H1 (cell line): ENCODE measurements at regions not wholly inside any gene's neighbourhood (a gene's known extent, or its start where the extent isn't known, plus 50 kb on each side); places are given as distances from the start of the nearest gene placed in this dataset.

Experiments used
- CTCF ChIA-PET: fragments of 300-600 bp; sonication (Branson Sonifier 250); formaldehyde crosslinking; loops from one replicate; lab custom pipeline; 2021; ENCODE audit not compliant: partially characterized antibody; lab: Charles Lee
- POLR2A ChIA-PET: fragments of 300-600 bp; sonication (Branson Sonifier 250); formaldehyde crosslinking; loops from one replicate; lab custom pipeline; 2021; ENCODE audit warnings: inconsistent platforms; ENCODE audit not compliant: partially characterized antibody; lab: Charles Lee
- DNase-seq, 2 experiments: peaks; one replicate each; pipeline versions ENCODE4 v3.0.0 to v3.0.0-alpha.2; 2010 to 2022; ENCODE audit warnings: low spot score in 2 of 2, low read depth in 1 of 2, mixed read lengths in 1 of 2
- FAIRE-seq: peaks from 2 replicates; lab custom pipeline; 2011; peaks lifted over from hg19 to GRCh38; lab: Jason Lieb, UNC
- H2AFZ ChIP-seq: 2 replicates; pipeline ENCODE4 v1.8.1; 2012; ENCODE audit warnings: low read length, inconsistent platforms
- H2AK5ac ChIP-seq: 2 replicates; pipeline ENCODE4 v1.6.1; 2013; ENCODE audit warnings: low read depth, low read length
- H2BK120ac ChIP-seq: replicated peaks from 2 replicates; pipeline ENCODE3; 2013; ENCODE audit warnings: low read depth, low read length, inconsistent platforms
- H2BK12ac ChIP-seq: 2 replicates; pipeline ENCODE4 v1.6.1; 2013; ENCODE audit warnings: low read depth, low read length
- H2BK15ac ChIP-seq: 2 replicates; pipeline ENCODE4 v1.6.1; 2013; ENCODE audit warnings: low read length
- H2BK20ac ChIP-seq: 2 replicates; pipeline ENCODE4 v1.6.1; 2013; ENCODE audit warnings: low read length
- H2BK5ac ChIP-seq: 2 replicates; pipeline ENCODE4 v1.6.1; 2013; ENCODE audit warnings: low read depth, low read length
- H3K14ac ChIP-seq: 2 replicates; pipeline ENCODE4 v1.6.1; 2013; ENCODE audit warnings: inconsistent platforms; ENCODE audit not compliant: insufficient read length
- H3K18ac ChIP-seq: 2 replicates; pipeline ENCODE4 v1.6.1; 2013; ENCODE audit warnings: low read length; ENCODE audit errors: extremely low read depth
- H3K23ac ChIP-seq: 2 replicates; pipeline ENCODE4 v1.6.1; 2013; ENCODE audit warnings: inconsistent platforms; ENCODE audit not compliant: insufficient read length
- H3K23me2 ChIP-seq: 2 replicates; pipeline ENCODE4 v1.6.1; 2013; ENCODE audit warnings: low read depth, low read length
- H3K27ac ChIP-seq: 2 replicates; pipeline ENCODE4 v1.6.1; 2011; ENCODE audit warnings: low read depth, low read length, inconsistent platforms
- H3K27me3 ChIP-seq, 4 experiments: replicated peaks in 1 of 4; 1 replicate in 1 of 4; 2 replicates in 3 of 4; pipeline versions ENCODE4 v1.6.1 to v1.8.1; 2011 to 2013; ENCODE audit warnings: low read length in 3 of 4, mild to moderate bottlenecking in 3 of 4, inconsistent platforms in 2 of 4, mixed read lengths in 2 of 4, moderate library complexity in 1 of 4; ENCODE audit not compliant: control insufficient read depth in 3 of 4, insufficient read depth in 3 of 4; ENCODE audit errors: extremely low read depth in 1 of 4
- H3K36me3 ChIP-seq, 4 experiments: 2 replicates each; pipeline versions ENCODE4 v1.6.1 to v1.8.1; 2011 to 2013; ENCODE audit warnings: mild to moderate bottlenecking in 4 of 4, low read length in 3 of 4, moderate library complexity in 2 of 4, control low read depth in 1 of 4, inconsistent platforms in 1 of 4; ENCODE audit not compliant: insufficient read depth in 4 of 4, control insufficient read depth in 2 of 4
- H3K4ac ChIP-seq: replicated peaks from 2 replicates; pipeline ENCODE3; 2013; ENCODE audit warnings: low read length, low read depth, mixed read lengths, inconsistent platforms; ENCODE audit not compliant: insufficient read length
- H3K4me1 ChIP-seq, 4 experiments: replicated peaks in 1 of 4; 1 replicate in 1 of 4; 2 replicates in 3 of 4; pipeline versions ENCODE4 v1.6.1 to v1.8.1; 2011 to 2013; ENCODE audit warnings: low read length in 3 of 4, inconsistent platforms in 2 of 4, mixed read lengths in 1 of 4; ENCODE audit not compliant: insufficient read depth in 4 of 4, control insufficient read depth in 3 of 4
- H3K4me2 ChIP-seq, 2 experiments: 2 replicates each; pipeline versions ENCODE4 v1.6.1 to v1.8.1; 2011 to 2013; ENCODE audit warnings: low read depth in 2 of 2, low read length in 2 of 2, control low read depth in 1 of 2, inconsistent platforms in 1 of 2, mild to moderate bottlenecking in 1 of 2; ENCODE audit not compliant: insufficient read depth in 1 of 2
- H3K4me3 ChIP-seq, 4 experiments: fragments of 200-600, 300-600 bp in 1 of 4; sonication (generic), shearing (Covaris generic), sonication (Bioruptor Twin) in 1 of 4; 2 replicates each; pipeline versions ENCODE4 v1.5.1 to v1.8.1; 2011 to 2016; ENCODE audit warnings: low read length in 4 of 4, low read depth in 3 of 4, control low read depth in 2 of 4, inconsistent platforms in 2 of 4, mild to moderate bottlenecking in 2 of 4, mixed read lengths in 1 of 4, moderate library complexity in 1 of 4; ENCODE audit not compliant: insufficient read depth in 2 of 4; ENCODE audit errors: extremely low read depth in 1 of 4
- H3K56ac ChIP-seq: replicated peaks from 2 replicates; pipeline ENCODE3; 2013; ENCODE audit warnings: low read depth, mild to moderate bottlenecking, mixed read lengths, low read length, inconsistent platforms; ENCODE audit not compliant: insufficient read length
- H3K79me1 ChIP-seq: 2 replicates; pipeline ENCODE4 v1.6.1; 2013; ENCODE audit warnings: low read depth, low read length, control low read depth
- H3K79me2 ChIP-seq, 2 experiments: 2 replicates each; pipeline versions ENCODE4 v1.6.1 to v1.8.1; 2012 to 2013; ENCODE audit warnings: low read length in 2 of 2, mild to moderate bottlenecking in 2 of 2, inconsistent platforms in 1 of 2; ENCODE audit not compliant: insufficient read depth in 2 of 2, control insufficient read depth in 1 of 2
- H3K9ac ChIP-seq, 4 experiments: replicated peaks in 1 of 4; 1 replicate in 1 of 4; 2 replicates in 3 of 4; pipeline versions ENCODE4 v1.6.1 to v1.8.1; 2011 to 2013; ENCODE audit warnings: low read depth in 3 of 4, low read length in 3 of 4, control low read depth in 2 of 4, mild to moderate bottlenecking in 2 of 4, moderate library complexity in 2 of 4, inconsistent platforms in 1 of 4; ENCODE audit errors: extremely low read depth in 1 of 4
- H3K9me3 ChIP-seq, 2 experiments: 2 replicates each; pipeline versions ENCODE4 v1.6.1 to v1.8.1; 2012 to 2013; ENCODE audit warnings: mild to moderate bottlenecking in 2 of 2, moderate library complexity in 2 of 2, control low read depth in 1 of 2, inconsistent platforms in 1 of 2, low read depth in 1 of 2, low read length in 1 of 2, mixed read lengths in 1 of 2; ENCODE audit not compliant: insufficient read depth in 2 of 2
- H4K20me1 ChIP-seq, 2 experiments: replicated peaks in 1 of 2; 2 replicates each; pipeline versions ENCODE3 to v1.8.1; 2011 to 2013; ENCODE audit warnings: inconsistent platforms in 2 of 2, low read length in 2 of 2, mild to moderate bottlenecking in 1 of 2; ENCODE audit not compliant: insufficient read depth in 2 of 2, control insufficient read depth in 1 of 2
- H4K5ac ChIP-seq: 2 replicates; pipeline ENCODE4 v1.6.1; 2013; ENCODE audit warnings: low read length, low read depth, mixed read lengths, inconsistent platforms; ENCODE audit not compliant: insufficient read length
- H4K8ac ChIP-seq: 2 replicates; pipeline ENCODE4 v1.8.0; 2013; ENCODE audit warnings: mild to moderate bottlenecking, moderate library complexity, low read length, inconsistent platforms; ENCODE audit not compliant: insufficient read depth; ENCODE audit errors: extremely low read depth
- H4K91ac ChIP-seq: replicated peaks from 2 replicates; pipeline ENCODE3; 2013; ENCODE audit warnings: low read length, mixed read lengths, inconsistent platforms; ENCODE audit not compliant: insufficient read length
- CBX8 ChIP-seq: fragments of 300-800, 300-1000 bp; sonication (generic); IDR thresholded peaks from 2 replicates; pipeline ENCODE4 v1.7.1; 2016; ENCODE audit warnings: low read depth, low read length, borderline replicate concordance
- SIRT6 ChIP-seq: IDR thresholded peaks from one replicate; pipeline ENCODE4 v1.7.1; 2012; ENCODE audit warnings: low read length, inconsistent platforms
- TCF12 ChIP-seq: IDR thresholded peaks from 2 replicates; pipeline ENCODE4 v1.6.1; 2011; ENCODE audit warnings: low read depth, mild to moderate bottlenecking, low read length
- WGBS, 2 experiments: shearing (Covaris generic) in 1 of 2; methylation state at CpG; one replicate each; pipeline versions ENCODE4 v1.1.6 to v1.1.7; 2013 to 2015; ENCODE audit warnings: low lambda C conversion rate in 2 of 2, mixed read lengths in 2 of 2, inconsistent platforms in 1 of 2, low coverage in 1 of 2, missing lambda C conversion rate in 1 of 2; ENCODE audit not compliant: insufficient replicate concordance in 2 of 2, insufficient coverage in 1 of 2, insufficient read length in 1 of 2; ENCODE audit errors: extremely low coverage in 1 of 2, missing lambda C conversion rate in 1 of 2; 5-methylcytosine and 5-hydroxymethylcytosine counted together

DNA sequence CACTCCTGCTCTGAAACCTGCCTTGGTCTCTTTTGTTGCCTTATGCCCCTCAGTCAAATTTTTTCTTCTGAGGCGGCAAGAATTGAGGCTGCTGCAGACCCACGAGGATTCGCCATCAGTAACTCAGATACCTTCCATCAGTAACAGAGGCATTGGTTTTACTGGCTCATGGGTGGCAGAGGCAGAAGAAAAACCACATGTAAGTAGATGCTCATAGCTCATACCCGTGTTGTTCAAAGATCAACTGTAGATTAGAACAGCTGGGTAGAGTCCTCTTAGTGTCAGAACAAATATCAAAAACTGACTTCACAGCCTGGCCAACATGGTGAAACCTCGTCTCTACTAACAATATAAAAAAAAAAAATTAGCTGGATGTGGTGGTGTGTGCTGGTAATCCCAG, 598.0 kb upstream of the SOX11 start:
- Histone ChIP-seq H3K56ac (no peak overlapping the region), H3K4ac (no peak overlapping the region), H4K5ac (no peak overlapping the region), H3K4me2 (no peak overlapping the region), H3K14ac (no peak overlapping the region), H3K36me3 (no peaks in the 10 kb centered on the region), H2AFZ (no peak overlapping the region), H3K27ac (no peak overlapping the region), H3K23me2 (no peaks in the 10 kb centered on the region), H3K9ac (no peak overlapping the region), H2BK12ac (no peak overlapping the region), H4K20me1 (no peaks in the 10 kb centered on the region), H4K8ac (no peak overlapping the region), H3K79me1 (no peaks in the 10 kb centered on the region), H2BK15ac (no peak overlapping the region), H3K4me3 (no peak overlapping the region), H2BK5ac (no peak overlapping the region), H3K18ac (no peak overlapping the region), H3K9me3 (no peaks in the 10 kb centered on the region), H2AK5ac (no peak overlapping the region), H4K91ac (no peak overlapping the region), H3K4me1 (no peaks in the 10 kb centered on the region), H2BK20ac (no peak overlapping the region), H3K79me2 (no peaks in the 10 kb centered on the region), H3K27me3 (peaks cover 0 to 1% (median 0%) of the 10 kb centered on the region in 4 experiments; a peak in 3 of 7 replicates), H3K23ac (no peak overlapping the region), H2BK120ac (no peak overlapping the region)
- CTCF ChIA-PET, result no interaction called here
- no peak for DNase-seq
- FAIRE-seq, result no peak
- POLR2A ChIA-PET, result no interaction called here
- WGBS, 2 experiments, result 90% methylated on average over 5 of the region's 5 CpGs; no CpG with 5 or more reads in 1 of the 2 experiments
- TF ChIP-seq CBX8 (no peak), TCF12 (no peak), SIRT6 (no peak)
